Peyer's patch (tissue), 4 donors: ENCODE measurements at regions not wholly inside any gene's neighbourhood (a gene's known extent, or its start where the extent isn't known, plus 50 kb on each side); places are given as distances from the start of the nearest gene placed in this dataset.

Source experiments
- CTCF ChIP-seq, 6 experiments: fragments of 450-650 bp in 4 of 6; fragments of 200-600 bp in 2 of 6; sonication (generic) in 1 of 6; IDR thresholded peaks; one replicate each; pipeline ENCODE4 v1.5.1; 2017 to 2019; ENCODE audit warnings: antibody characterized with exemption in 6 of 6, mild to moderate bottlenecking in 3 of 6, moderate library complexity in 1 of 6
- POLR2A ChIP-seq, 2 donors: fragments of 450-650 bp; IDR thresholded peaks; one replicate each; pipeline ENCODE4 v1.5.1; 2017; ENCODE audit warnings: antibody characterized with exemption in 2 of 2, mild to moderate bottlenecking in 2 of 2, moderate library complexity in 2 of 2

- TF ChIP-seq CTCF (IDR thresholded peaks at IDR 0.05) (no peak), POLR2A (IDR thresholded peaks at IDR 0.05) (no peak)
These were observed 991.9 kb downstream of the EPHA7 start for GRCh38 chr6:92427453-92427852.
